Fibroblast of skin of right quadriceps (primary cell): ENCODE measurements at regions not wholly inside any gene's neighbourhood (a gene's known extent, or its start where the extent isn't known, plus 50 kb on each side); places are given as distances from the start of the nearest gene placed in this dataset.

Experiments used
- DNase-seq: peaks from one replicate; pipeline ENCODE4 v3.0.0-alpha.2; 2013

DNA sequence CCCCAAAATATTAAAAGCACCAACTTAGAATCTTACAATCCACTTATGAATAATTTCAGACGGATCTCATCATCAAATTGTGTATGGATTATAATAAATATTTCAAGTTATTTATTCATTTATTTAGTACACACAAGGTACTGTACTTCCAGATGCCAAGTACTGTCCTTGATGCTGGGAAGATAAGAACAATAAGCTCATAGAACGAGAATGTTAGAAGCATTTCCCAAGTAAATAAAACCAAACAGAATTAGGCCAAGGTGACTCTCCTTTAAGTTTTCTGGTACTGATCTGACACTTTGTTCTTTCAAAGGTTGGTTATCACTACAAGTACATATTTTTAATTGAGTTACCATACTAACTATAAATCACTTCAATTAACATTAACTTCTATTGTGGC lies 416.1 kb upstream of the ETAA1 start:
- DNase-seq = no peak

DNA sequence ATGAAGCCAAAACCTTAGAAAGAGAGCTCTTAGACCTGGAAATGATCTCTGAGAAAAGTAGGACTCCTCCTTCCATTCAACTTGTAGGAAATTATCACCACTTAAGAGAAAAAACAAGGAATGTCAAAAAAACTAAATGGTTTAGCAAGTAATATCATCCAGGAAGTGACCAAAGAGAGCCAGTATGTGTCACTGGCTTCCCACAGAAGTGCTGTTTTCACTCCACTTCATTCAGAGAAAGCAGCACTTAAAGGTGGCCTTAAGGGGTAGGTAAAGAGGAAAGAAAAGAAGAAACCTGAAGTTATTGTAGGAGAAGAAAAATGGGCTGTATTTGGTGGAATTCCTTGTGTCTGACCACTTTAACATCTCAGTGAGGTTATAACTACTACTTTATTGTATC lies 414.4 kb upstream of the ETAA1 start:
- DNase-seq = peak; percentile 8

DNA sequence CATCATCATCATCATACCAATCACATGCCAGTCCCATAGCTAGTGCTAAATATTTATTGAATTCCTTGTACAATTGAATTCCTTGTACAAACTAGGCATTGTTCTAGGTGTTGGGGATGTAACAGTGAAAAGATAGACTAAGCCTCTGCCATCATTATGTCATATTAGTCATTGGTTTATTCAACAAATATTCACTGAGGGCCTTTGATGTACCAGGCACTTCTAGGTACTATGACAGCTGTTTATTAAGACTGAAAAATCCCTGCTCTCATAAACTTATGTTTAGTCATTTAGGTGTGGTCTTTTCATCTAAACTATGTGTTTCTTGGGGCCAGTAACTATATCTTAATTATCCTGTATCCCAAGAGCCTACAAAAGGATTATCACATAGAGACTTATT lies 412.3 kb upstream of the ETAA1 start:
- DNase-seq = no peak

DNA sequence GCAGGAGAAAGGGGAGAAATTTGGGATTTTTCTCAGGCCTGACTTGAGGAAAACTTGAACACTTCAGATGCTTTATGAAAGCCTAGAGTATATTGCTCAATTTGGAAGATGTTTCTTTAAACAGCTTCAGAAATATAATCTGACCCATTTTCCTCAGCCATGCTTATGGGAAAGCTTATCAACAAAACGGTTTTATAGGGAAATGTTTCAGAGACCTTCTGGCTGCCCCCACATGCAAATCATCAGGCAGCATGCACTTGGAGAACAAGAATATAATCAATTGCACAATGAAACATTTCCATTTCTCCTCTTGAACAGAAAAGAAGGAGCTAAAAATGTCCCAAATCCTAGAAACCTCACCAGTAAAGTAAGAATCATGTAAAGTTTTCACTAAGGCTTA lies 411.2 kb upstream of the ETAA1 start:
- DNase-seq = no peak

DNA sequence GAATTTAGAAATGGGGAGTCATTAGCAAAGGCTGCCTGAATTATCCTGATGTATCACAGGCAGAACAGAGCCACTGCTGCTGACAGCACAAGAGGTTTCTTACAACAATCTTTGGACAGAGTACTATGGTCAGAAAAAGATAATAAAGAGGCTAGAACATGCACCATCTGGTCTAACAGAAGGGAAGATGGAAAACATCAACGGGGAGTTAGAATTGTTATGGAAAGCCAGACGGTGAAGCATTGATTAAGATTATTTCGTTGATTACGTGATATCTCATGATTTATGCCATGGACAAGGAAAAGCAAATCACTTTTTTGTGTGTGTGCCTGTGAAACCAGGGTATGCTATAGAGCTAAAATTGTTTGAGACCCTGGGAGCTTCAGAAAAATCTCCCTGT lies 409.4 kb upstream of the ETAA1 start:
- no peak for DNase-seq

DNA sequence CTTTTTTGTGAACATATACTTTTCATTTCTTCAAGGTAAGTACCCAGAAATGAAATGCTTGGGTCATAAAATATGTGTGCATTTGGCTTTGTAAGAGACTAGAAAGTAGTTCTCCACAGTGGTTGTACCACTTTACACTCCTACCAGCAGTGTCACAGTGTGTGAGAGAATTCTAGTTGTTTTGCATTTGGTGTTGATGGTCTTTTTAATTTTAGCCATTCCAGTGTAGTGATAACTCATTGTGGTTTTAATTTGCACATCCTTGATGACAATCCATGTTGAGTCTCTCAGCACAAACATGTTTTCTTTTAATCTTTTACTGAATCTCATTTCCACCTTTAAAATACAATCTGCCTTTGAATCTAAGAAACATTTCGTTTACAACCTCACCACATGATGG lies 402.5 kb upstream of the ETAA1 start:
- DNase-seq = no peak

DNA sequence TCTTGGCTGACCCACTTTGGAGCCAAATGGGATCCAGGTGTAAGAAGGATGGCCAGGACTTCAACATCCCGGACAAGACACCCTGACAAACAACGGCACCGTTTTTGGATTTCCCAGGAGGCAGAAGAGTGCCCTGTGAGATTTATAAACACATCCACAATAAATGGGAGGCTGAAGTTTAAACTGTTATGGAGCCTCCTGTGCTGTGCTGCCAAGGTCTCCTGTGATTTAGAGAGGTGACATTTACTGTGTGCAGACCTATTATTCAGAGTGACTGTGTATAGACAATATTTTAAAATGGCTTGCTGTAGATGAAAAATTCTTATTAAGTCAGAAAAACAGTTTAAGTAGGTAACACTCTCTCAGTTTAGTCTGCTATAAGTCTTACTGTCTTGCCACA lies 401.5 kb upstream of the ETAA1 start:
- DNase-seq = no peak

DNA sequence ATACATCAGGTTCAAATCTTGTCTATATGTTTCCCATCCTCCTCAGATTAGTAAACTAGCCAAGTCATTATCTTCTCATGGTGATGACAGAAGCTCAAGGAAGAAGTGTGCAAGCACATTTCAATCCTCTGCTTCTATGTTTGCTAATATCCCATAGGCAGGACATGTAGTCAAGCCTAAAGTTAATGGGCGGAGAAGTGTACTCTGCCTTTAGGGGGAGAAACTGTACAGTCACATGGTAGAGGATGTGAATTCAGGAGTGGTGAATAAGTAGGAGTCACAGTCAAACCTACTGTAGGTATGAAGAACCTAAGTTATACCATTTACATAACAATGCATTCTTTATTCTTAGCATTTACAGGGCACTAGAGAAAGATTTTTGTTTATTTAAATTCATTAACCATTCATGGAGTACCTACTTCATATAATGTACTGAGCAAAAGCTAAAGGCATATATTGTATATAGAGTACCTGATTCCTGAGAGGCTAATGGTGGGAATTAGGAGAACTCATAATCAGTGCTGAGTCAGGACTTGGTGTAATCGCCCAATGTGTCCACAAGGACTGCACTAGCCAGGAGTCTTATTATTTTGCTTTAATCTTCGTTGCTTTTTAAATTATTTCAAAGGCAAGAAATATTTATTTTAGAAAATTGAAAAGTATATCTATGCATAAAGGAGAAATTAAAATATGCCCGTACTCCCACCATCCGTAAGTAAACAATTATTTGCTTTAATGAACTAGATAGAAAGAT lies 394.3 kb upstream of the ETAA1 start:
- no peak for DNase-seq

DNA sequence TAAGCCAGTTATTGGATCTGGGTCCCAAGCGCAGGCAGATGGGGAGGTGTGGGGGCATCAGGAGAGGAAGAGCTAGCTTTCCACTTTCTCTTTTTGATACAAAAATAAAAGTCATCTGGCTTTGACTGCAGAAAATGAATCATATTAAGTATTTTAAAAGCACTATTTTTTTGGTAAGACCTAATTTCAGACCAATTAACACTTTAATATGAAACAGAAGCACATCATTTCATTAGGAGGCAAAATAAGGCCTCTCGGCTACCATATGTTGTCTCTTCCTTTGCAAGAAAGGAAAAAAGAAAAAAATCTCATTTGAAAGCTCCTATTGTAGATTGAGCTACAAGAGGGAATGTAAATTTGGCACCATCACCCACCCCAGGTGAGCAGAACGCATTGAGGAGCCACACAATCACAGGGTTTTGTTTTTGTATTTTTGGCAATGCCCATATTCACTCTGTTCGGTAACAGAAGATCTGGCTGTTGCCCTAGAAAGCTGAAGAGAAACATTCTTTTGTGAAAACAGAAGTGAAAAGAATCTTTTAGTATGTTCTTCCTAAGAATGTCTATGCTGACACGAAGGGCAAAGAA lies 390.7 kb upstream of the ETAA1 start:
- DNase-seq = no peak

DNA sequence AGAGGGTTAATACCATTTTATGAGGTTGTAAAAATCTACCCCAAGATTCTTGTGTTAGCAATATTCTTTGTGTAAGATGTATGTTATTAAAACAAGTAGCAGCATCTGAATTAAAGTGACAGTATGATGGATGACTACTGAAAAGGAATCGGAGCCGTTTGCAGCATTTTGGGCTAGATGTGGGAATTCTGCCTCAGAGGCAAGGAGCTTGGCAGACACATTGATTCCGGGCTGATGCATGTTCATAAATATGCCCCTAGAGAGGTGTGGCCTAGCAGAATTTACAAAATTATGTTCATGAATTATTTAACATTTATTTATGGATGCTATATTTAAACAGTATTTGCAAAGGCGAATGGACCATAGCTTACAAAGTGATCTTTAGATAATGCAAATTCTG lies 389.0 kb upstream of the ETAA1 start:
- DNase-seq = peak; percentile 7

DNA sequence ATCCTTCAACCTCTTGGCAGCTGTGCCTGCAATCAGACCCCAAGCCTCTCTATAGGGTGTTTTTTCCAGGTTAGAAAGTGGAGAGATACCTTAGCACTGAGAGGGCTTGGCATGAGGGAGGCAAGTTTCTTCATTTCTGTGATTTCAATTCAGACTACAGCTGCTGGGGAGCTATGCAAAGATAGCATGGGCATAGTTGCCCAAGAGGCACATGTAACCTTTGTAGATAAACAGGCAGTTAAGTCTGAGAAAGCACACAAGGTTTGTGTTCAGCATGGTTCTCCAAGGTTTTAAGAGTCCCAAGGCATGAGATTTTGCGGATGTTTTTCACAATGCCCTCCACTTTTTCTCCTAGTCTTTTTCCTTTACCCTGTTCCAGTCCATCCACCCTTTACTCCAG lies 385.0 kb upstream of the ETAA1 start:
- no peak for DNase-seq

DNA sequence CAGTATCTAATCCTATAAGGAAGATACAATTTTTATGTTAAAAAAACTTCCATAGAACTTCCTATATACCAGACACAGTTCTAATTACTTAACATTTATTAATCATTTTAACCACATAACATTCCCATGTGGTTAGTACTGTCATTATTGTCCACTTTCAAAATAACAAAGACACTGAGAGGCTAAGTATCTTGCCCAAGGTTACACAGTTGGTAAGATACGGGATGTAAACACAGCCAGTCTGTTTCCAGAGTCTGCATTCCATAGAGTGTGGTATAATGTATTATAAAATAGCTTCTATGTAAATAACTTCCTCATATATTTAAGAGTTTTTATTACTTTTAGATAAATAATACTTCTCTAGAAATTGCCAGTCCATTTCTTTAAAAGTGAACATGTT lies 383.3 kb upstream of the ETAA1 start:
- peak; percentile 8 for DNase-seq

DNA sequence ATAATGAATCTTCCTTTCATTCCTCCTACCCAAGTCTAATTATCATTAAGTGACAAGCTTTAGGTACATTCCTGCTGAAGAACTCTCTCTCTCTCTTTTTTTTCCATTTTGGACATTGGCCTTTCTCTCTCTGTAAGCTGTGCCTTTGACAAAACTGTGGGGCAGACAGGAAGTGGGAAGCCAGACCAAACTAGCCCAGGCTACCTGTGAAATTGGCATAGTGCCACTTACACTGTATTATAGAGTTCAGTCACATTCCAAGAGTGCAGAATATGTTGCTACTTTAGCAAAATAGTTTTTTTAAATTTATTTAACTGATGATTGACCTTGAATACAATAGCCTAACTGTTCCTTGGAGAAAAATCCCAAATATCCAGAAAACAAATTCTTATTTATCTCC lies 381.5 kb upstream of the ETAA1 start:
- DNase-seq = no peak

DNA sequence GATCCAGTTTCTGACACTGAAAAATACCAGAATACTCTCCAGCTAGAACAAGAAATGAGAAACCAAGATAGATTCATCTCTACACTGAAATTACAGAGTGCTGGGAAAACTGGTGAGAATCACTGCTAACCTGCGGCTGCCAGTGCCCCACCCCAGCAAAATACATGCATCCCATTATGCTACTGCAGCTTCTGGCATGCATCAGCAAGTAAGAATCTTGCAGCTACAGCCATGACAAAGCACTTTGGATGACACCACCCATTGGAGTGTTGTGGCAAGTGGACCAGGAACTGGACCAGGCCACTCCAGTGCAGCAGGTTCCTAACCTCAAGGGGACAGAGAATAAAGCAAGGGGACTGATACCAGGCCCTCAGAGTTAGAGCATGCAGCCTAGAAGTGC lies 378.8 kb upstream of the ETAA1 start:
- no peak for DNase-seq

DNA sequence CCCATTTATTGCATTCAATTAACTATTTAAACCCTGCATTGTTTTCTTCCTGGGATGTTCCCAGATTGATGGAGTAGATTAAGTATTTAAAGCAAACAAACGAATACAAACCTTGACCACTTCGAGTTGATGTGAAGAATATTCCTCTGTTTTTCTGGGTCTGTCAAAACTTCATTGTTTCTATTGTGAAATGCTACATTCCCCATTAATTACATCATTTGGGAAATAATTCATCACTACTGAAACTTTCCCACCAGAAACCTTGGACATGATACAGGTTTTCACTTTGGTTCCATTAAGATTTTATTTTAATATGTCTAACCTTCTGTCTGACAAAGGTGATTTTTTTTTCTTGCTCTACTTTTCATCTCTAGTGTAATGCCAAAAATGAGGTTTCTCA lies 365.1 kb upstream of the ETAA1 start:
- DNase-seq = no peak

DNA sequence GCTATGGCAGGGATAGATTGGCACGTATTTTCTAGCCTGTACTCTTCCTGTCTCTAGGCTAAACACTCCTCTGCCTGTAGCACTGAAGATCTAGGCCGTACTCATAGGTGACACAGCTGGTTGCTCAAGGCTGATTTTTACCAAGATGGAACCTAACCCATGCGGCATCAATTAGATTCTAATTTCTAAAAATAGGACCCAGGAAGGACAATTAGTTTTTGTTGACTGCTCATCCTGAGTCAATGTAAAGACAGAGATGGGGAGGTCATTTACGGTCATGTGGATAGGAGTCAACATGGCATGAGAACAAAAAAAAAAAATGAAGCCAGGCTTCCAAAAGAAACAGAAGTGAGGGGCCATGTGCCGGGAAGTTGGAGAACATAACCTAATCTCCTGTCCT lies 360.7 kb upstream of the ETAA1 start:
- no peak for DNase-seq

DNA sequence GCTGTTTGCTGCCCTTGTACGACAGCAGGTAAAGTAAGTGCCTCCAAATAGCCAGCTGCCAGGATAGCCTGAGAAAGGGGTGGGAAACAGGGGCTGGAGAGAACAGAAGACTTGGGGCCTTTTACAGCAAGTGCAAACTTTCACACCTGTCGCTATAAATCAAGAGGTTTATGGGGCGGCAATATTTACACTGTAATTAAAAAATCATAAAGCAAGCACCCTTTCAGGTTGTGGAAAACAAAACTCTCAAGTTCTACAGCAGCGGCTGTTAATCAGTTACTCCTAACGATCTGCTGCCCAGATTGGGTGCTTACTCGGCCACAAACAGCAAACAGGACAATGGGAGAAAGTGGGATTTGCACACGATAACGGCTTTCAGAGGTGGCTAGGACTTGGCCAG lies 359.5 kb upstream of the ETAA1 start:
- no peak for DNase-seq

DNA sequence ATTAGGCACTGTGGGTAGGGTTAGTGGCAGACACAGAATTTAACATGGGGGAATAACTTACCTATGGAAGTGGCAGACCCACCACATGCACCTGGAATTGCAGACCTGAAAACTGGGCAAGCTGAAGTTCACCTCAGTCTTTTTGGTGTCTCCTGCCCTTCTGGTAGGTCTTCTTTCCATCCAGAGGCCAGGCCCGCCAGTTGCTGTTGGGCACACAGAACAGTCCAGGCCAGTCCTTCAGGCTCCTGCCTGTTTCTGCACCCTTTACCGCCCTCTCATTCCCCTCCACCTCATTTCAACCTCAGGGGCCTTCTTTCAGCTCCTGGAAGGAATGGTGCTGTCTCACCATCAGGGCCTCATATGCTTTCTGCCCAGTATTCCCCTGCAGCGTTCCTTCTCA lies 358.9 kb upstream of the ETAA1 start:
- DNase-seq = no peak

DNA sequence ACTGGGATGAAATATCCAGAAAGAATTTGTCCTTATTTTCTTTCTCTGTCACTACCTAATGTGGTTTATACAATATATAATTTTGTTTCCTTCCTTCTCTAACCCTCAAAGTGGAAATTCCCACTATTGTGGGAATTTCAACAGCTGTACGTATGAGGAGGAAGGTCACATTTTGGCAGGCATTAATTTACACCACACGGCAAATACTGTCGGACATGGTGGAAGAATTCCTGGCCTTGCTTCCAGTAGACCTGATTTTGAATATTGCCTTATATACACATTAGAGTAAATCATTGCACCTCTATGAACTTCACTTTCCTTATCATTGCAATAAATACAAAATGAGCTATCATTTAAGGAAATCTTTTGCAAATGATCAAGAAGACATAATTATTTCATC lies 358.1 kb upstream of the ETAA1 start:
- DNase-seq = no peak

DNA sequence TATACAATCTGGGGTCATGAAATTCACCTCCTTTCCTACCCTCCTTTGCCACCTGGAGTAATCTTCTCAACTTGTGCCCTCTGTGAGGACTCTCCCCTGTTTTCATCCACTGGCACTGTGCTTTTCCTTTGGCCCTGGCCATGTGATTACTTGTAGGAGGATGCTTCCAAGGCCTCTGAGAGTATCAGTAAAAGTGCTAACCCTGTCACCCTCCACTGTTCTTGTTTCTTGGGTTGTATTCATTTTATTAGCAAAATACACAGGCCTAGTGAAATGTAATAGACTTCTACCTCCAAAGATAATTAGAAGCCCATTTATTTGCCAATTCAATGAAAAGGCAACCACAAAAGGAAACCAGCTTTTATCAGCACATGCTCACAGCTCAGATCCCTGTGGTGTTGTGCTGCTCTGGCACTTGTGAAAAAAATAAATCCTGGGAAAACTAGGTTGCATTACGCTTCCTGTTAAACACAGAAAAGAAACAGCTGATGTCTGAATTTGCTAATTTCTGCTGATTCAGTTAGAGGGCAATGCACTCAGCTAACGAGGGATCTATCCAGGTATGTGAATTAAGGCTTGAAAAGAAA lies 357.5 kb upstream of the ETAA1 start:
- no peak for DNase-seq

DNA sequence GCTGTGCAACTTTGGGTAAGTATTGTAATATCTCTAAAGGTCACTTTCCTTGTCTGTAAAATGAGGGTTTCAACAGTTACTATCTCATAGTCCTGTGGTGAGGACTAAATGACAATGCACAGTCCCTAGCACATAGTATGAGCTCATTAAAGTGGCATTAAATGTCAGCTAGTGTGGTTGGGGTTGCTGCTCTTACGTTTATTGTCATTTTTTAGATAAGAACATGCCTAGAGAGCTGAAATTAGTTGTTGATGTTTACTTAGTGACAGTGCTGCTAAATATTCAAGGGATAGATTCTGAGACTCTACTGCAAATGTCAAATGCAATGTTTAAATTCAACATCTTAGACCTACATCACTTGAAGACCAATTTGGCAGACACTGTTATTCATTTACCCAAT lies 356.1 kb upstream of the ETAA1 start:
- DNase-seq = no peak

DNA sequence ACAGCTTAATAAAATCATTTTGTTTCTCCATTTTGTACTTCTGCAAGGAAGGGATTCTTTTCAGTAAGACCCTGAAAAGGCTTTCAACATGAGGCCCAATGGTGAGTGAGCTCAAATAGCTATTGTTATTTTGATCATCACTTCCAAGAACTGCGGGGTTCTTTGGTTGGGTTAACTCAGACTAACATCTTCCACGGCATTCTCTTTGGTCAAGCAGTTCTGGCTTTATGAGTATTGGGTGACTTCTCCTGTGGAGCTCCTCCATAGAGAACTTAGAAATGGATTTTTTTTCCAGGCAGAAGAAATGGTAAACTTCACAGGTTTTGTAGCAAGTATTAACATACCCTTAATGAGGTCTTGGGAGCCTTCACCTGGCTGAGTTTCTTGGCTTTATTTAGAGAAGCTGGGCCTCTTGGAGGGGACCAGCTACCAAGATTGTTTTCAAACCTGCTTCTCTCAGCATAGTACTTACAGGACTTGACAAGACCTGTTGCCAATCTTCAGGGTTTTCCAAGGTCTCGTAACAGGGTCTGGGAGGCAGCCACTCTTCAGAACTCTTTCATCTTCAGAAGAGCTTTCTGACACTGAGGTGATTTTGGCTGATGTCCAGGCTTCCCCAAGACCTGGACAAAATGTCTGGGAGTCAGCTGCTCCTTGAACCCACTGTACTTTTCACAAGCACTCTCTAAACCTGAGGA lies 353.2 kb upstream of the ETAA1 start:
- no peak for DNase-seq

DNA sequence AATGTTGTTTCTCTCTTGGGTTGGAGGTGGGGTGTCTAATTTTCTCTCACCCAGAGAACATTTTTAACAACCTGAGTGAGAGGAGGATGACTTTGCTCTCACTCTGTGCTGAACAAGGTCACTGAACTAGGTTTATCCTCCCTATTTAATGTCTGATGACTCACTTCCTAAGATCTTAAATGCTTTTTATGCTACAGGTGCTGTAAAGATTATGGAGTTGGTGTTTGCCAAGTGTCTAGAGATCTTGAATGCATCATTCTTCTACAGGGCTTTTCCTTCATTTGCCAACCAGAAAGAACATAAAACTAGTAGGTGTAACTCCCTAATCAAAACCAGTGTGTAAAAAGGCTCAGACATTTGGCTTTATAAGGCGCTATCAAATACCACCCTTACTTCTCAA lies 350.5 kb upstream of the ETAA1 start:
- no peak for DNase-seq

DNA sequence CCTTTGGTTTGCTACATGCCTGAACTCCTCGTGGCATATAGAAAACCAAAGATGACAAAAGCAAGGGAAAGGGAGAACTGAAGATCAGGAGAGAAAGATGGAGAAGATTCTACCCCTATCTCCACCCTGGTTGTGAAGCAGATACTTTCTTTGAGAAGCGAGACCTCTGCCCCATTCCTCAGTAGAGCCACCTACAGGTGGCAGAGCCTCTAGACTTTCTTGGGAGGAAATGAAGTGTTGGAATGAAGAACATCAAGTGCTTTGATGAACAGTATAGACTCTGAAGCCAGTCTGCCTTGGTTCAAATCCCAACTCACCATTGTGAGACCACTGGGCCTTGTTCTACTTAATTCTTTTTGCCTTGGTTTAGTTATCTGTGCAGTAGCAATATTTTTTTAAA lies 348.8 kb upstream of the ETAA1 start:
- no peak for DNase-seq
